DND-41 (cell line): ENCODE measurements at regions not wholly inside any gene's neighbourhood (a gene's known extent, or its start where the extent isn't known, plus 50 kb on each side); places are given as distances from the start of the nearest gene placed in this dataset.

Experiments used
- ATAC-seq: fragments of 200-7000 bp; cut with Tn5 transposase; 3 replicates; pipeline ENCODE4 v1.9.1; 2021; ENCODE audit warnings: low read depth; ENCODE audit not compliant: insufficient read depth
- DNase-seq: peaks from one replicate; pipeline ENCODE4 v3.0.0-alpha.2; 2020
- H2AFZ ChIP-seq: 2 replicates; pipeline ENCODE4 v1.6.0; 2012; ENCODE audit warnings: low read depth, low read length
- H3K27ac ChIP-seq: 2 replicates; pipeline ENCODE4 v1.5.1; 2012; ENCODE audit warnings: low read length, inconsistent platforms
- H3K27me3 ChIP-seq: fragments of 200-600 bp; sonication (generic); 2 replicates; pipeline ENCODE4 v1.6.0; 2012; ENCODE audit warnings: low read length, mild to moderate bottlenecking, inconsistent platforms; ENCODE audit not compliant: insufficient read depth, poor library complexity
- H3K36me3 ChIP-seq: 2 replicates; pipeline ENCODE4 v1.5.1; 2012; ENCODE audit warnings: low read length, inconsistent platforms; ENCODE audit not compliant: insufficient read depth
- H3K4me1 ChIP-seq: 2 replicates; pipeline ENCODE4 v1.5.1; 2012; ENCODE audit warnings: mild to moderate bottlenecking, low read length; ENCODE audit not compliant: insufficient read depth
- H3K4me2 ChIP-seq: 2 replicates; pipeline ENCODE4 v1.6.0; 2012; ENCODE audit warnings: mild to moderate bottlenecking, moderate library complexity, low read length, inconsistent platforms; ENCODE audit not compliant: insufficient read depth
- H3K4me3 ChIP-seq, 2 experiments: fragments of 200-600 bp in 1 of 2; shearing (Covaris generic) in 1 of 2; 2 replicates each; pipeline ENCODE4 v1.5.1; 2012 to 2016; ENCODE audit warnings: inconsistent platforms in 2 of 2, low read length in 2 of 2, mild to moderate bottlenecking in 2 of 2, low read depth in 1 of 2, moderate library complexity in 1 of 2
- H3K79me2 ChIP-seq: 2 replicates; pipeline ENCODE4 v1.6.0; 2012; ENCODE audit warnings: low read length, inconsistent platforms; ENCODE audit not compliant: insufficient read depth
- H3K9ac ChIP-seq: 2 replicates; pipeline ENCODE4 v1.6.0; 2012; ENCODE audit warnings: low read depth, mild to moderate bottlenecking, inconsistent platforms, low read length, moderate library complexity
- H3K9me3 ChIP-seq: 2 replicates; pipeline ENCODE4 v1.5.1; 2012; ENCODE audit warnings: low read length, moderate library complexity, mild to moderate bottlenecking, inconsistent platforms; ENCODE audit not compliant: insufficient read depth, severe bottlenecking
- H4K20me1 ChIP-seq: 2 replicates; pipeline ENCODE4 v1.6.0; 2012; ENCODE audit warnings: low read length; ENCODE audit not compliant: insufficient read depth
- CTCF ChIP-seq: IDR thresholded peaks from 2 replicates; pipeline ENCODE4 v1.5.1; 2012; ENCODE audit warnings: borderline replicate concordance, low read length, moderate library complexity, mild to moderate bottlenecking; ENCODE audit not compliant: poor library complexity, severe bottlenecking; ENCODE audit errors: extremely low read depth
- EZH2 ChIP-seq: IDR thresholded peaks from 3 replicates; pipeline ENCODE4 v1.6.1; 2012; ENCODE audit warnings: borderline replicate concordance, low read depth, mild to moderate bottlenecking, moderate library complexity, low read length, inconsistent platforms; ENCODE audit not compliant: severe bottlenecking

- Histone ChIP-seq H3K79me2 (no peaks in the 10 kb centered on the region), H3K4me1 (no peaks in the 10 kb centered on the region), H3K9ac (no peak overlapping the region), H2AFZ (no peak overlapping the region), H3K27me3 (no peaks in the 10 kb centered on the region), H3K4me2 (no peak overlapping the region), H4K20me1 (no peaks in the 10 kb centered on the region), H3K27ac (no peak overlapping the region), H3K4me3 (no peak overlapping the region), H3K36me3 (no peaks in the 10 kb centered on the region), H3K9me3 (no peaks in the 10 kb centered on the region)
- ATAC-seq (no peak), DNase-seq (no peak)
- TF ChIP-seq CTCF, result no peak
- no peak for TF ChIP-seq EZH2
Observed at GRCh38 chr3:177529071-177529550, 331.8 kb upstream of the TBL1XR1 start.

GRCh38 chr3:177529716-177530335 lies 332.5 kb upstream of the TBL1XR1 start:
- Histone ChIP-seq H3K9ac (no peak overlapping the region), H3K27ac (no peak overlapping the region), H3K4me2 (no peak overlapping the region), H2AFZ (no peak overlapping the region), H3K27me3 (no peaks in the 10 kb centered on the region), H4K20me1 (no peaks in the 10 kb centered on the region), H3K36me3 (no peaks in the 10 kb centered on the region), H3K4me1 (no peaks in the 10 kb centered on the region), H3K4me3 (no peak overlapping the region), H3K9me3 (no peaks in the 10 kb centered on the region), H3K79me2 (no peaks in the 10 kb centered on the region)
- ATAC-seq (no peak), DNase-seq (no peak)
- TF ChIP-seq EZH2, result no peak

- Histone ChIP-seq H4K20me1 (no peaks in the 10 kb centered on the region), H3K9ac (no peak overlapping the region), H3K4me2 (no peak overlapping the region), H3K79me2 (no peaks in the 10 kb centered on the region), H3K4me3 (no peak overlapping the region), H3K27me3 (no peaks in the 10 kb centered on the region), H3K9me3 (no peaks in the 10 kb centered on the region), H3K27ac (no peak overlapping the region), H3K4me1 (no peaks in the 10 kb centered on the region), H2AFZ (0 out of 2 replicates have a peak overlapping the region, but pooled peaks have one; percentile 20), H3K36me3 (no peaks in the 10 kb centered on the region)
- TF ChIP-seq CTCF (no peak), EZH2 (no peak)
- no peak for DNase-seq
- ATAC-seq, result no peak
Observed at GRCh38 chr3:177530908-177531307, 333.6 kb upstream of the TBL1XR1 start.

- no peaks in the 10 kb centered on the region for H3K36me3 ChIP-seq
- H3K79me2 ChIP-seq, result no peaks in the 10 kb centered on the region
- no peak overlapping the region for H3K27ac ChIP-seq
- H3K4me1 ChIP-seq, result peaks cover 47% of the 10 kb centered on the region
- no peak for DNase-seq
- no peaks in the 10 kb centered on the region for H3K9me3 ChIP-seq
- no peak overlapping the region for H3K9ac ChIP-seq
- H3K4me2 ChIP-seq, result no peak overlapping the region
- H2AFZ ChIP-seq, result no peak overlapping the region
- H3K27me3 ChIP-seq, result no peaks in the 10 kb centered on the region
- TF ChIP-seq EZH2, result no peak
- no peak for TF ChIP-seq CTCF
- no peaks in the 10 kb centered on the region for H4K20me1 ChIP-seq
- no peak for ATAC-seq
- H3K4me3 ChIP-seq, result no peak overlapping the region
Observed at GRCh38 chr3:177536873-177537272, 339.6 kb upstream of the TBL1XR1 start.
